Endothelial cell of umbilical vein (primary cell): ENCODE measurements at regions not wholly inside any gene's neighbourhood (a gene's known extent, or its start where the extent isn't known, plus 50 kb on each side); places are given as distances from the start of the nearest gene placed in this dataset.

ENCODE experiments used
- EZH2 ChIP-seq: IDR thresholded peaks from 2 replicates; pipeline ENCODE4 v1.6.1; 2012; ENCODE audit warnings: borderline replicate concordance, low read depth, mild to moderate bottlenecking, moderate library complexity, low read length, inconsistent platforms; ENCODE audit not compliant: severe bottlenecking
- JUN ChIP-seq: IDR thresholded peaks from 2 replicates; pipeline ENCODE4 v1.6.1; 2011; ENCODE audit warnings: borderline replicate concordance, low read depth; ENCODE audit not compliant: insufficient read length, insufficient read depth
- TF ChIP-seq, protein P1 (sequence below): IDR thresholded peaks from 2 replicates; pipeline ENCODE4 v1.6.1; 2011; ENCODE audit not compliant: insufficient read depth, insufficient read length
- TF ChIP-seq, protein P2 (sequence below), 2 donors: IDR thresholded peaks; 1 replicate in 1 of 2; 2 replicates in 1 of 2; pipeline ENCODE4 v1.5.1; 2011; ENCODE audit warnings: low read length in 2 of 2, mild to moderate bottlenecking in 2 of 2, moderate library complexity in 2 of 2, control low read depth in 1 of 2, inconsistent platforms in 1 of 2, low read depth in 1 of 2; ENCODE audit not compliant: insufficient read depth in 1 of 2; ENCODE audit errors: extremely low read depth in 1 of 2

DNA sequence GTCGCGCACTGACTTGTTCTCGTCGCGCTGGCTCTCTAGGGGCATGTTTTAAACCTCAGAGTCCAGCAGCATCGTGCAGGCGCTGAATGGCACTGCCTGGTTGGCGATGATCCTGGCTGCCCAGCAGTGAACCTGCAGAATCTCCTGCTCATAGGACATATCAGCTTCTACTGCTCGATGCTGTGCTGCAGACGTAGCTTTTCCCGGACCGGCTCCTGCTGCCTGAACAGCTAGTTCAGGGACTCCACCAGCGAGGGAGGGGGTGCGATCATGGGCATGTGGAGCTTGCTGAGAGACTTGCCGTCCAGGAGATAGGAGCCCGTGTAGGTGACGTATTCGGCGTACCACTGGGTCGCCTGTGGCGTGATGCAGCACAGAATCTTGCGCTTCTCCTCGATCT, 890.0 kb upstream of the LRRTM1 start:
- TF ChIP-seq, protein P1, sequence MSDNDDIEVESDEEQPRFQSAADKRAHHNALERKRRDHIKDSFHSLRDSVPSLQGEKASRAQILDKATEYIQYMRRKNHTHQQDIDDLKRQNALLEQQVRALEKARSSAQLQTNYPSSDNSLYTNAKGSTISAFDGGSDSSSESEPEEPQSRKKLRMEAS, result no peak
- no peak for TF ChIP-seq EZH2
- no peak for TF ChIP-seq JUN
- TF ChIP-seq, protein P2, sequence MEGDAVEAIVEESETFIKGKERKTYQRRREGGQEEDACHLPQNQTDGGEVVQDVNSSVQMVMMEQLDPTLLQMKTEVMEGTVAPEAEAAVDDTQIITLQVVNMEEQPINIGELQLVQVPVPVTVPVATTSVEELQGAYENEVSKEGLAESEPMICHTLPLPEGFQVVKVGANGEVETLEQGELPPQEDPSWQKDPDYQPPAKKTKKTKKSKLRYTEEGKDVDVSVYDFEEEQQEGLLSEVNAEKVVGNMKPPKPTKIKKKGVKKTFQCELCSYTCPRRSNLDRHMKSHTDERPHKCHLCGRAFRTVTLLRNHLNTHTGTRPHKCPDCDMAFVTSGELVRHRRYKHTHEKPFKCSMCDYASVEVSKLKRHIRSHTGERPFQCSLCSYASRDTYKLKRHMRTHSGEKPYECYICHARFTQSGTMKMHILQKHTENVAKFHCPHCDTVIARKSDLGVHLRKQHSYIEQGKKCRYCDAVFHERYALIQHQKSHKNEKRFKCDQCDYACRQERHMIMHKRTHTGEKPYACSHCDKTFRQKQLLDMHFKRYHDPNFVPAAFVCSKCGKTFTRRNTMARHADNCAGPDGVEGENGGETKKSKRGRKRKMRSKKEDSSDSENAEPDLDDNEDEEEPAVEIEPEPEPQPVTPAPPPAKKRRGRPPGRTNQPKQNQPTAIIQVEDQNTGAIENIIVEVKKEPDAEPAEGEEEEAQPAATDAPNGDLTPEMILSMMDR (IDR thresholded peaks at IDR 0.05; ENCODE audit: extremely low read depth in 1 of 2, insufficient read depth in 1 of 2, low read depth in 1 of 2, low read length in 2 of 2), result no peak
